Calu3 (cell line): ENCODE measurements at regions not wholly inside any gene's neighbourhood (a gene's known extent, or its start where the extent isn't known, plus 50 kb on each side); places are given as distances from the start of the nearest gene placed in this dataset.

ENCODE experiments used
- BruUV-seq: library from RNA; stranded (reverse); fragments of 400-500 nt; replicated peaks from 2 replicates; lab custom pipeline; 2021; lab: Mats Ljungman, UMichigan
- CTCF ChIA-PET: fragments of 300-600 bp; sonication (Branson Sonifier 250); formaldehyde crosslinking; loops from one replicate; lab custom pipeline; 2022; ENCODE audit warnings: antibody characterized with exemption; lab: Charles Lee
- DNase-seq: peaks from one replicate; pipeline ENCODE4 v3.0.0; 2022
- H3K27ac Mint-ChIP-seq: one replicate; pipeline ENCODE4 v1.8.0; 2022; ENCODE audit warnings: mixed read lengths; ENCODE audit not compliant: unreplicated experiment
- H3K27me3 Mint-ChIP-seq: one replicate; pipeline ENCODE4 v1.8.0; 2022; ENCODE audit warnings: mixed read lengths; ENCODE audit not compliant: unreplicated experiment
- H3K36me3 Mint-ChIP-seq: one replicate; pipeline ENCODE4 v1.8.0; 2022; ENCODE audit warnings: mild to moderate bottlenecking, moderate library complexity, mixed read lengths; ENCODE audit not compliant: insufficient read depth, unreplicated experiment
- H3K4me1 Mint-ChIP-seq: one replicate; pipeline ENCODE4 v1.8.0; 2022; ENCODE audit warnings: mild to moderate bottlenecking, low read depth, mixed read lengths; ENCODE audit not compliant: unreplicated experiment
- H3K4me3 Mint-ChIP-seq: one replicate; pipeline ENCODE4 v1.8.0; 2022; ENCODE audit warnings: mild to moderate bottlenecking, low read depth, moderate library complexity, mixed read lengths; ENCODE audit not compliant: unreplicated experiment
- H3K9me3 Mint-ChIP-seq: one replicate; pipeline ENCODE4 v1.8.0; 2022; ENCODE audit warnings: low read depth, mixed read lengths; ENCODE audit not compliant: unreplicated experiment
- CTCF ChIP-seq: fragments of 200-600 bp; IDR thresholded peaks from one replicate; pipeline ENCODE4 v1.8.0; 2022; ENCODE audit warnings: antibody characterized with exemption; ENCODE audit not compliant: unreplicated experiment
- intact Hi-C: fragments of 100-400 bp; cut with micrococcal nuclease; formaldehyde crosslinking; loops from one replicate; pipeline ENCODE4 v1.10.0; 2022; ENCODE audit not compliant: unreplicated experiment

DNA sequence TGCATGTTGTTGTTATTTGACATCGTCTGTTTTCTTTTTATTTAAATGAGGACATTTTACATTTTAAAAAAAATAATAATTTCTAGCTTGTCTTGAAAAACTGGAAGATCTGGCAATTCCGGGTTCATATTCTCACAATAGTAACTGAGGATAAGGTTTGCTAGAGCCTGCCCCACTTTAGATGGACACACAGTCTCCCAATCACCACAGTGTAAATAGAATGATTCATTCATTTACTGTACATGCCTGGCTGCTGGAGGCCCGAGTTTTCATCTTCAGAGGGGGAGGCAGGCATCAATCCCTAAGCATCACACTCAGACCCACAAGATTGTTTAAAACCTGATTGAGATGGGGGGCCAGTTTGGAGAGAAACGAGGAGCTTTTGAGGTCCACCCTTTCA, 2039.7 kb upstream of the WWC1 start:
- DNase-seq: peak; percentile 15
- Mint-ChIP-seq H3K4me3 (no peak overlapping the region), H3K27me3 (no peaks in the 10 kb centered on the region), H3K27ac (no peak overlapping the region), H3K4me1 (peaks cover 8% of the 10 kb centered on the region), H3K9me3 (peaks cover 12% of the 10 kb centered on the region), H3K36me3 (no peaks in the 10 kb centered on the region)
- no TSS peak for BruUV-seq
- intact Hi-C loops: no loop called here
- CTCF ChIA-PET: interaction anchor here (0.7 to 1.1 kb wide), 3 partner anchors 13 to 962 kb away, joined by 3 to 9 read pairs (median 7); no protein-coding TSS in a partner anchor
- TF ChIP-seq CTCF: no peak

GRCh38 chr5:166257661-166258060, 2033.8 kb upstream of the WWC1 start:
- no TSS peak for BruUV-seq
- CTCF ChIA-PET: interaction anchor here (1.0 kb wide), 2 partner anchors 49 to 129 kb away, joined by 3 read pairs; no protein-coding TSS in a partner anchor

GRCh38 chr5:166262395-166262794, 2029.0 kb upstream of the WWC1 start:
- DNase-seq: no peak
- Mint-ChIP-seq H3K27ac (no peak overlapping the region), H3K4me1 (peaks cover 9% of the 10 kb centered on the region), H3K36me3 (no peaks in the 10 kb centered on the region), H3K9me3 (peaks cover 16% of the 10 kb centered on the region), H3K4me3 (no peak overlapping the region), H3K27me3 (no peaks in the 10 kb centered on the region)
- BruUV-seq: no TSS peak
- TF ChIP-seq CTCF: no peak
- CTCF ChIA-PET: no interaction called here
- intact Hi-C loops: no loop called here

More at GRCh38 chr5:166257661-166258060, 2033.8 kb upstream of the WWC1 start:
- no peak overlapping the region for H3K4me3 Mint-ChIP-seq
- H3K9me3 Mint-ChIP-seq: peaks cover 6% of the 10 kb centered on the region
- no peaks in the 10 kb centered on the region for H3K27me3 Mint-ChIP-seq
- intact Hi-C loops: loop anchor here (2.0 kb wide), 1 partner anchor 27 kb away; no protein-coding TSS in a partner anchor
- peaks cover 9% of the 10 kb centered on the region for H3K4me1 Mint-ChIP-seq
- no peak for TF ChIP-seq CTCF
- no peak for DNase-seq
- no peak overlapping the region for H3K27ac Mint-ChIP-seq
- H3K36me3 Mint-ChIP-seq: no peaks in the 10 kb centered on the region

GRCh38 chr5:166267907-166268306, 2023.5 kb upstream of the WWC1 start:
- Mint-ChIP-seq H3K9me3 (peaks cover 12% of the 10 kb centered on the region), H3K27me3 (no peaks in the 10 kb centered on the region), H3K27ac (no peak overlapping the region), H3K4me3 (no peak overlapping the region), H3K36me3 (no peaks in the 10 kb centered on the region), H3K4me1 (no peaks in the 10 kb centered on the region)
- DNase-seq: no peak
- CTCF ChIA-PET: interaction anchor here (0.6 kb wide), 1 partner anchor 444 kb away, joined by 4 read pairs; no protein-coding TSS in a partner anchor
- TF ChIP-seq CTCF: no peak
- intact Hi-C loops: no loop called here
- BruUV-seq: no TSS peak
